Sigmoid colon (tissue), 4 donors: ENCODE measurements at regions not wholly inside any gene's neighbourhood (a gene's known extent, or its start where the extent isn't known, plus 50 kb on each side); places are given as distances from the start of the nearest gene placed in this dataset.

Experiments used
- CTCF ChIP-seq, 4 experiments: fragments of 450-650 bp in 3 of 4; fragments of 200-600 bp in 1 of 4; IDR thresholded peaks; one replicate each; pipeline ENCODE4 v1.5.1; 2016 to 2019; ENCODE audit warnings: antibody characterized with exemption in 4 of 4, mild to moderate bottlenecking in 3 of 4, moderate library complexity in 2 of 4
- POLR2A ChIP-seq, 2 donors: fragments of 450-650 bp; IDR thresholded peaks; one replicate each; pipeline ENCODE4 v1.6.1; 2016; ENCODE audit warnings: antibody characterized with exemption in 2 of 2, mild to moderate bottlenecking in 2 of 2, moderate library complexity in 2 of 2
- POLR2AphosphoS5 ChIP-seq, 4 donors: sonication (generic); formaldehyde crosslinking; IDR thresholded peaks; one replicate each; pipeline ENCODE4 v1.6.1; 2017; ENCODE audit warnings: antibody characterized with exemption in 4 of 4

GRCh38 chr21:14688936-14689335 is 142.8 kb upstream of the SAMSN1 start:
- no peak for TF ChIP-seq CTCF (IDR thresholded peaks at IDR 0.05)
- no peak for TF ChIP-seq POLR2AphosphoS5 (IDR thresholded peaks at IDR 0.05)
- no peak for TF ChIP-seq POLR2A (IDR thresholded peaks at IDR 0.05)
